ENCODE measurements at regions not wholly inside any gene's neighbourhood (a gene's known extent, or its start where the extent isn't known, plus 50 kb on each side); places are given as distances from the start of the nearest gene placed in this dataset.

DNA sequence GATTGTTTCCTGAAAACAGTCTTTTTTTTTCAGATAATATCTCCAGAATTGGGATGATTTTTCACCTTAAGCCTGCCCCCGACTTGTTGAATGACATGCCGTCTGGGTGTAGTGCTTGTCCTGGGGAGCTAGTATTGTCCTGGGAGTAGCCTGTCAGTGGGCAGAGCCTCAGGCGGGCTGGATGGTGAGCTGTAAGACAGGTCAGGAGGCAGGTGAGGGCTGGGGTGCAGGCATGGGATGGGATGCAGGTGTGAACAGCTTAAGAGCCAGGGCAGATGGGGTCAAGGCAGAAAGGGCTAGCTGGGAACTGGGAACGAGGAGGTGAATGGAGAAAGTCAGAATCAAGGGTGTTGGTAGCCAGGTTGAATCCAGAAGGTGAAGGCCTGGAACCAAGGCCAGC lies 200.2 kb downstream of the CSNK2A3 start:
- TF ChIP-seq, protein P1, sequence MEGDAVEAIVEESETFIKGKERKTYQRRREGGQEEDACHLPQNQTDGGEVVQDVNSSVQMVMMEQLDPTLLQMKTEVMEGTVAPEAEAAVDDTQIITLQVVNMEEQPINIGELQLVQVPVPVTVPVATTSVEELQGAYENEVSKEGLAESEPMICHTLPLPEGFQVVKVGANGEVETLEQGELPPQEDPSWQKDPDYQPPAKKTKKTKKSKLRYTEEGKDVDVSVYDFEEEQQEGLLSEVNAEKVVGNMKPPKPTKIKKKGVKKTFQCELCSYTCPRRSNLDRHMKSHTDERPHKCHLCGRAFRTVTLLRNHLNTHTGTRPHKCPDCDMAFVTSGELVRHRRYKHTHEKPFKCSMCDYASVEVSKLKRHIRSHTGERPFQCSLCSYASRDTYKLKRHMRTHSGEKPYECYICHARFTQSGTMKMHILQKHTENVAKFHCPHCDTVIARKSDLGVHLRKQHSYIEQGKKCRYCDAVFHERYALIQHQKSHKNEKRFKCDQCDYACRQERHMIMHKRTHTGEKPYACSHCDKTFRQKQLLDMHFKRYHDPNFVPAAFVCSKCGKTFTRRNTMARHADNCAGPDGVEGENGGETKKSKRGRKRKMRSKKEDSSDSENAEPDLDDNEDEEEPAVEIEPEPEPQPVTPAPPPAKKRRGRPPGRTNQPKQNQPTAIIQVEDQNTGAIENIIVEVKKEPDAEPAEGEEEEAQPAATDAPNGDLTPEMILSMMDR (conservative IDR thresholded peaks at IDR 0.05): no peak
- TF ChIP-seq ZFX (IDR thresholded peaks at IDR 0.05): no peak
